H1 (cell line): ENCODE measurements at regions not wholly inside any gene's neighbourhood (a gene's known extent, or its start where the extent isn't known, plus 50 kb on each side); places are given as distances from the start of the nearest gene placed in this dataset.
A peak's percentile ranks its signal among the peaks of the same experiment; 100 is the strongest.

Source experiments
- CTCF ChIA-PET: fragments of 300-600 bp; sonication (Branson Sonifier 250); formaldehyde crosslinking; loops from one replicate; lab custom pipeline; 2021; ENCODE audit not compliant: partially characterized antibody; lab: Charles Lee
- POLR2A ChIA-PET: fragments of 300-600 bp; sonication (Branson Sonifier 250); formaldehyde crosslinking; loops from one replicate; lab custom pipeline; 2021; ENCODE audit warnings: inconsistent platforms; ENCODE audit not compliant: partially characterized antibody; lab: Charles Lee
- DNase-seq, 2 experiments: peaks; one replicate each; pipeline versions ENCODE4 v3.0.0 to v3.0.0-alpha.2; 2010 to 2022; ENCODE audit warnings: low spot score in 2 of 2, low read depth in 1 of 2, mixed read lengths in 1 of 2
- FAIRE-seq: peaks from 2 replicates; lab custom pipeline; 2011; peaks lifted over from hg19 to GRCh38; lab: Jason Lieb, UNC
- H2AFZ ChIP-seq: 2 replicates; pipeline ENCODE4 v1.8.1; 2012; ENCODE audit warnings: low read length, inconsistent platforms
- H2AK5ac ChIP-seq: 2 replicates; pipeline ENCODE4 v1.6.1; 2013; ENCODE audit warnings: low read depth, low read length
- H2BK120ac ChIP-seq: replicated peaks from 2 replicates; pipeline ENCODE3; 2013; ENCODE audit warnings: low read depth, low read length, inconsistent platforms
- H2BK12ac ChIP-seq: 2 replicates; pipeline ENCODE4 v1.6.1; 2013; ENCODE audit warnings: low read depth, low read length
- H2BK15ac ChIP-seq: 2 replicates; pipeline ENCODE4 v1.6.1; 2013; ENCODE audit warnings: low read length
- H2BK20ac ChIP-seq: 2 replicates; pipeline ENCODE4 v1.6.1; 2013; ENCODE audit warnings: low read length
- H2BK5ac ChIP-seq: 2 replicates; pipeline ENCODE4 v1.6.1; 2013; ENCODE audit warnings: low read depth, low read length
- H3K14ac ChIP-seq: 2 replicates; pipeline ENCODE4 v1.6.1; 2013; ENCODE audit warnings: inconsistent platforms; ENCODE audit not compliant: insufficient read length
- H3K18ac ChIP-seq: 2 replicates; pipeline ENCODE4 v1.6.1; 2013; ENCODE audit warnings: low read length; ENCODE audit errors: extremely low read depth
- H3K23ac ChIP-seq: 2 replicates; pipeline ENCODE4 v1.6.1; 2013; ENCODE audit warnings: inconsistent platforms; ENCODE audit not compliant: insufficient read length
- H3K23me2 ChIP-seq: 2 replicates; pipeline ENCODE4 v1.6.1; 2013; ENCODE audit warnings: low read depth, low read length
- H3K27ac ChIP-seq: 2 replicates; pipeline ENCODE4 v1.6.1; 2011; ENCODE audit warnings: low read depth, low read length, inconsistent platforms
- H3K27me3 ChIP-seq, 4 experiments: replicated peaks in 1 of 4; 1 replicate in 1 of 4; 2 replicates in 3 of 4; pipeline versions ENCODE4 v1.6.1 to v1.8.1; 2011 to 2013; ENCODE audit warnings: low read length in 3 of 4, mild to moderate bottlenecking in 3 of 4, inconsistent platforms in 2 of 4, mixed read lengths in 2 of 4, moderate library complexity in 1 of 4; ENCODE audit not compliant: control insufficient read depth in 3 of 4, insufficient read depth in 3 of 4; ENCODE audit errors: extremely low read depth in 1 of 4
- H3K36me3 ChIP-seq, 4 experiments: 2 replicates each; pipeline versions ENCODE4 v1.6.1 to v1.8.1; 2011 to 2013; ENCODE audit warnings: mild to moderate bottlenecking in 4 of 4, low read length in 3 of 4, moderate library complexity in 2 of 4, control low read depth in 1 of 4, inconsistent platforms in 1 of 4; ENCODE audit not compliant: insufficient read depth in 4 of 4, control insufficient read depth in 2 of 4
- H3K4ac ChIP-seq: replicated peaks from 2 replicates; pipeline ENCODE3; 2013; ENCODE audit warnings: low read length, low read depth, mixed read lengths, inconsistent platforms; ENCODE audit not compliant: insufficient read length
- H3K4me1 ChIP-seq, 4 experiments: replicated peaks in 1 of 4; 1 replicate in 1 of 4; 2 replicates in 3 of 4; pipeline versions ENCODE4 v1.6.1 to v1.8.1; 2011 to 2013; ENCODE audit warnings: low read length in 3 of 4, inconsistent platforms in 2 of 4, mixed read lengths in 1 of 4; ENCODE audit not compliant: insufficient read depth in 4 of 4, control insufficient read depth in 3 of 4
- H3K4me2 ChIP-seq, 2 experiments: 2 replicates each; pipeline versions ENCODE4 v1.6.1 to v1.8.1; 2011 to 2013; ENCODE audit warnings: low read depth in 2 of 2, low read length in 2 of 2, control low read depth in 1 of 2, inconsistent platforms in 1 of 2, mild to moderate bottlenecking in 1 of 2; ENCODE audit not compliant: insufficient read depth in 1 of 2
- H3K4me3 ChIP-seq, 4 experiments: fragments of 200-600, 300-600 bp in 1 of 4; sonication (generic), shearing (Covaris generic), sonication (Bioruptor Twin) in 1 of 4; 2 replicates each; pipeline versions ENCODE4 v1.5.1 to v1.8.1; 2011 to 2016; ENCODE audit warnings: low read length in 4 of 4, low read depth in 3 of 4, control low read depth in 2 of 4, inconsistent platforms in 2 of 4, mild to moderate bottlenecking in 2 of 4, mixed read lengths in 1 of 4, moderate library complexity in 1 of 4; ENCODE audit not compliant: insufficient read depth in 2 of 4; ENCODE audit errors: extremely low read depth in 1 of 4
- H3K56ac ChIP-seq: replicated peaks from 2 replicates; pipeline ENCODE3; 2013; ENCODE audit warnings: low read depth, mild to moderate bottlenecking, mixed read lengths, low read length, inconsistent platforms; ENCODE audit not compliant: insufficient read length
- H3K79me1 ChIP-seq: 2 replicates; pipeline ENCODE4 v1.6.1; 2013; ENCODE audit warnings: low read depth, low read length, control low read depth
- H3K79me2 ChIP-seq, 2 experiments: 2 replicates each; pipeline versions ENCODE4 v1.6.1 to v1.8.1; 2012 to 2013; ENCODE audit warnings: low read length in 2 of 2, mild to moderate bottlenecking in 2 of 2, inconsistent platforms in 1 of 2; ENCODE audit not compliant: insufficient read depth in 2 of 2, control insufficient read depth in 1 of 2
- H3K9ac ChIP-seq, 4 experiments: replicated peaks in 1 of 4; 1 replicate in 1 of 4; 2 replicates in 3 of 4; pipeline versions ENCODE4 v1.6.1 to v1.8.1; 2011 to 2013; ENCODE audit warnings: low read depth in 3 of 4, low read length in 3 of 4, control low read depth in 2 of 4, mild to moderate bottlenecking in 2 of 4, moderate library complexity in 2 of 4, inconsistent platforms in 1 of 4; ENCODE audit errors: extremely low read depth in 1 of 4
- H3K9me3 ChIP-seq, 2 experiments: 2 replicates each; pipeline versions ENCODE4 v1.6.1 to v1.8.1; 2012 to 2013; ENCODE audit warnings: mild to moderate bottlenecking in 2 of 2, moderate library complexity in 2 of 2, control low read depth in 1 of 2, inconsistent platforms in 1 of 2, low read depth in 1 of 2, low read length in 1 of 2, mixed read lengths in 1 of 2; ENCODE audit not compliant: insufficient read depth in 2 of 2
- H4K20me1 ChIP-seq, 2 experiments: replicated peaks in 1 of 2; 2 replicates each; pipeline versions ENCODE3 to v1.8.1; 2011 to 2013; ENCODE audit warnings: inconsistent platforms in 2 of 2, low read length in 2 of 2, mild to moderate bottlenecking in 1 of 2; ENCODE audit not compliant: insufficient read depth in 2 of 2, control insufficient read depth in 1 of 2
- H4K5ac ChIP-seq: 2 replicates; pipeline ENCODE4 v1.6.1; 2013; ENCODE audit warnings: low read length, low read depth, mixed read lengths, inconsistent platforms; ENCODE audit not compliant: insufficient read length
- H4K8ac ChIP-seq: 2 replicates; pipeline ENCODE4 v1.8.0; 2013; ENCODE audit warnings: mild to moderate bottlenecking, moderate library complexity, low read length, inconsistent platforms; ENCODE audit not compliant: insufficient read depth; ENCODE audit errors: extremely low read depth
- H4K91ac ChIP-seq: replicated peaks from 2 replicates; pipeline ENCODE3; 2013; ENCODE audit warnings: low read length, mixed read lengths, inconsistent platforms; ENCODE audit not compliant: insufficient read length
- CEBPB ChIP-seq: IDR thresholded peaks from 2 replicates; pipeline ENCODE4 v1.6.1; 2012; ENCODE audit warnings: low read depth, low read length
- POU5F1 ChIP-seq: IDR thresholded peaks from 2 replicates; pipeline ENCODE4 v1.6.1; 2011; ENCODE audit warnings: low read depth, mild to moderate bottlenecking, low read length, moderate library complexity
- RBBP5 ChIP-seq: IDR thresholded peaks from 2 replicates; pipeline ENCODE4 v1.7.1; 2012; ENCODE audit warnings: low read depth, mild to moderate bottlenecking, inconsistent platforms, low read length, moderate library complexity, borderline replicate concordance
- SIRT6 ChIP-seq: IDR thresholded peaks from one replicate; pipeline ENCODE4 v1.7.1; 2012; ENCODE audit warnings: low read length, inconsistent platforms
- TAF1 ChIP-seq: IDR thresholded peaks from 2 replicates; pipeline ENCODE4 v1.6.1; 2011; ENCODE audit warnings: mild to moderate bottlenecking, low read depth, low read length
- WGBS, 2 experiments: shearing (Covaris generic) in 1 of 2; methylation state at CpG; one replicate each; pipeline versions ENCODE4 v1.1.6 to v1.1.7; 2013 to 2015; ENCODE audit warnings: low lambda C conversion rate in 2 of 2, mixed read lengths in 2 of 2, inconsistent platforms in 1 of 2, low coverage in 1 of 2, missing lambda C conversion rate in 1 of 2; ENCODE audit not compliant: insufficient replicate concordance in 2 of 2, insufficient coverage in 1 of 2, insufficient read length in 1 of 2; ENCODE audit errors: extremely low coverage in 1 of 2, missing lambda C conversion rate in 1 of 2; 5-methylcytosine and 5-hydroxymethylcytosine counted together

DNA sequence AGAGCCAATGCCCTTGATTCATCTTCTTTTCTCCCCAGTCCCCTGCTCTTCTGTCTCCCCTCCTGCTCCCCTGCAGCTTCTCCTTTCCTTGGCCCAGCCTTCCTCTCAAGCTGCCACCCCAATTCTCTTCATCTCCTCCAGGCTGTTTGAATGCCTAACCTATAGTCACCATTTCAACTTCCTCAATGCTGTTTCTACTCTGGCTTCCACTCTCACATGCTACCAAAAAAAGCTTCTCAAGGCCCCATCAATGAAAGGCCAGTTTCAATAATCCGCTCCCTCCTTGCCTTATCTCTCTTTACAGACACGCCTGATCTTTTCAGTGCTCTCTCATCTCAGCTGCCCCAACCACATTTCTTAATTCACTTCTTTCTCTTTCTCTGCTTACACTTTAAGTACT, 212.2 kb upstream of the GPR149 start:
- Histone ChIP-seq H2BK5ac (no peak overlapping the region), H3K18ac (no peak overlapping the region), H3K9me3 (no peaks in the 10 kb centered on the region), H3K79me2 (no peaks in the 10 kb centered on the region), H3K27me3 (no peaks in the 10 kb centered on the region), H3K36me3 (no peaks in the 10 kb centered on the region), H3K27ac (no peak overlapping the region), H4K8ac (no peak overlapping the region), H2BK15ac (no peak overlapping the region), H3K4me2 (no peak overlapping the region), H3K23me2 (no peaks in the 10 kb centered on the region), H4K20me1 (no peaks in the 10 kb centered on the region), H3K9ac (no peak overlapping the region), H3K4me1 (no peaks in the 10 kb centered on the region), H2AK5ac (no peak overlapping the region), H2AFZ (peak overlapping the region; percentile 12; the same call in 1 of the 2 replicates), H4K5ac (no peak overlapping the region), H2BK20ac (no peak overlapping the region), H3K4me3 (no peak overlapping the region), H2BK120ac (no peak overlapping the region), H3K14ac (no peak overlapping the region), H3K4ac (no peak overlapping the region), H3K79me1 (no peaks in the 10 kb centered on the region), H3K23ac (no peak overlapping the region), H2BK12ac (no peak overlapping the region), H4K91ac (no peak overlapping the region), H3K56ac (no peak overlapping the region)
- DNase-seq: no peak
- ChIA-PET POLR2A (no interaction called here), CTCF (interaction anchor here (0.8 kb wide), 1 partner anchor 42 kb away, joined by 3 read pairs; no protein-coding TSS in a partner anchor)
- no peak for TF ChIP-seq RBBP5
- TF ChIP-seq SIRT6: no peak
- TF ChIP-seq POU5F1: no peak
- no peak for TF ChIP-seq CEBPB
- no peak for TF ChIP-seq TAF1
- WGBS, 2 experiments: 88% methylated on average over 2 of the region's 2 CpGs; no CpG with 5 or more reads in 1 of the 2 experiments
- FAIRE-seq: no peak
